HS-5 (cell line): ENCODE measurements at regions not wholly inside any gene's neighbourhood (a gene's known extent, or its start where the extent isn't known, plus 50 kb on each side); places are given as distances from the start of the nearest gene placed in this dataset.

ENCODE experiments used
- DNase-seq: peaks from one replicate; pipeline ENCODE4 v3.0.0-alpha.2; 2012; ENCODE audit warnings: low read depth

- DNase-seq: no peak
These were observed 62.7 kb upstream of the BRINP3 start for GRCh38 chr1:190540366-190540765.

GRCh38 chr1:190551638-190552037 is 74.0 kb upstream of the BRINP3 start:
- no peak for DNase-seq

DNA sequence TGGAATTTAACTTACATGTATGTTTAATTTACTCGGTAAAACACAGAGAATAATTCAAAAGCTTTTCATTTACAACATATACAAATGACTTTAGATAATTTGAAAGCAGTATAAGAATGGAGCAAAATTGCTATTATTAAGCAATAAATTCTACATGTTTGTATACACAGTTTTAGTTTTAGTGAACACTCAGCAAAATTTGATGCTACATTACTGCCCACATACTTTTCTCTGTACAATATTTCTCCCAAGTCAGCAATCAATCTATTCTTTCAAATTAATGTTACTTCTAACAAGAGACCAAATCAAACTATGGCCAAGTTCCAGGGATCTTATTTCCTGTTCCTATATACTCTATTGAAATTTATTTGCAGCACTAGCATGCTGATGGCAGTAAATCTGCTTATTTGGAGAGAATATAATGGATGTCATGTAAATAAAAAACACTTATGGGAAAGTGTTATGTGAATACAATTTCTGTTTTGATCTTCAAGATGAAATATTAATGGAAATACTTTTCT is 82.6 kb upstream of the BRINP3 start:
- no peak for DNase-seq

DNA sequence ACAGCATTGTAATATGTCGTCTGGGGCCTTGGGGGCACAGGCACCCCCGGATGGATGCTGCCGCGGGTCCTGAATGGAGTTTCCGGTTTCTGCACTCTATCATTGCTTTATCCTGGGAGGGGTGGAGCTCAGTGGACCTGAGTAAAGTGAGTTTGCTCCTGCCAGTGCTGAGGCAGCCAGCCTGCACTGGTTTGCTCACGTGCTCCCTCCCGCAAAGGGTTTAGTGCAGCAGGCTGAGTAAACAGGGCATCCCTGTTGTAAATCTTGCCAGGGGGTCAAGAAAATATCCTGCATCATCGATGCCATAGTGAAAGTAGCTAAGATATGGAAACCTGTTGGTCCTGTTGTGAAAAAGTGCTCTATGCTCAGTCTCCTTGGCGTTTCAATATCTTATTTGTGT is 85.6 kb upstream of the BRINP3 start:
- no peak for DNase-seq

DNA sequence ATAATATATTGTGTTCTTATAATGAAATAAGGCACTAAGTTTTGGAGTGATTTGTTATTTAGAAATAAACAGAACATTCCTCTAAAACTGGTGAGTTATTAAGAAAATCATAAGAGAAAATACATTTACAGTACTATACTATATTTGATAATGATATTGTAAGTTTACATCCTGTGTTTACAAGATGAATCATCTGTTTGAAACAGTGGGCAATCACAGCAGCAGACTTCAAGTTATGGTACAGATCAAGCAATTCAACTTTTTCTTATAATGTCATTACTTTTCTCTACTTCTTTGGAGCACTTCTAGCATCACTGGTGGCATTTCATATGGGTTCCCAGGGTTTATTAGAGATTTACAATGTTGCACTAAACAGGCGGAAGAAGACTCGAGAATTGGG is 86.5 kb upstream of the BRINP3 start:
- no peak for DNase-seq

- DNase-seq: peak; percentile 14
These were observed 100.4 kb upstream of the BRINP3 start for GRCh38 chr1:190578017-190578416.

DNA sequence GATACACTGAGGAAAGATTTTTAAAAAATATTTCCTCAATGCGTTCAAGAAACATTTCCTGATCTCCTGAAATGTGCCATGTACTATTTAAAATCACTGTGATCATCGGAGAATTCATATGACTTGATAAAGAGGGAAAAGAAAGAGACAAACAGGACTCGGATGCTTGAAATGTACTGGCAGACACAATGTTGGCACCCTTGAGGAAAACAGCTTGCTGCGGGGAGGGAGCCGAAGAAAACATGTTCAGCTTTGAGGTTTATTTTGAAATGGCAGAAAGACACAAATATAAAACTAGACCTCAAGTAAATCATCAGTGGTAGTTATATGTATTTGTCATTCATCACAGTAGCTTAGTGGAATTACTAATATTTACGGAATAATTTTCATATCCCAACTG is 100.9 kb upstream of the BRINP3 start:
- DNase-seq: no peak

- no peak for DNase-seq
These were observed 102.0 kb upstream of the BRINP3 start for GRCh38 chr1:190579552-190580193.

DNA sequence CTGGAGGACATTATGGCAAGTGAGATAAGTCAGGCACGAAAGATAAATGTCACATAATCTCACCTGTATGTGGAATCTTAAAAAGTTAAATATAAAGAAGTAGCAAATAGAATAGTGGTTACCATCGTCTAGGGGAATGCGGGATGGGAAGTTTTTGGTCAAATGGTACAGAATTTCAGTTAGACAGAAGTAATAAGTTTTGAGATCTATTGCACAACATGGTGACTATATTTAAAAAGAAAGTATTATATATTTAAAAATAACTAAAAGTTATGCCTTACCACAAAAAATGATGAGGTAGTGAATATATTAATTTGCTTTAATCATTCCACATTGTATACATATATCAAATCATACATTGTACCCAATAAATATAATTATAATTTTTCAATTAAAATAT is 106.2 kb upstream of the BRINP3 start:
- DNase-seq: no peak

DNA sequence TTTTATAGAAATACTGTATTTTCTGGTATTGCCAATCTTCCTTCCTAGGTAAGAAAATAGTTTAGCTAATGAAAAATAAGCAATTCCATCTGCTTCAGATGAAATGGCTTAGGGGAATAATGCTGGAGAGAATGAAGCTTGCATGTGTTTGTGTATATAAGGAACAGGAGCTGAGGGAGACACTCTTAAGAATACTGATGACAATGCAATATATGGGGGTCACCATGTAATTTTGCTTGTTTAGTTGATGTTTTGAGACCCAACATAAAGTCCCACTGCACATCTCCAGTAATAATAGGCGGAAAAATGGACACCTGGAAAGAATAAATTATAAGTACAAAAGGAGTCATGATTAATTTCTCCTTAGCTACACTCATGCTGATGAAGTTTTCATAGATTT is 110.8 kb upstream of the BRINP3 start:
- DNase-seq: no peak

DNA sequence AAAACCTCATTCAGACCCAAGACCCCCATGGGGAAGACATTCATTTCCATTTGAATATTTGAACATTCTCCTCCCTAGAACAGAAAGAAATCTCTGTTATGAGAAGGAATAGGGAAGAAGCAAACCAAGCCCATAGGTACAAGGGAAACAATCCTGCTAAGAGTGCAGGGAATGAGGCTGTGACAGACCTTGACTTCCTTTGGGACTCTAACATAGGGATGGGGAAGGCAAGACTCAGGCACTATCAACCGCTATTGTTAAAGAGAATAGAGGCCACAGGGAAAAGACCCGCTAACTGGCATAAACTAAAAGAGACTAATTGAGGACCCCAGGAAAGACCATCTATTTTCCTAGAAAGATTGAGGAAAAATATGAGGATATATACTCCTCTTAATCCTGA is 117.8 kb upstream of the BRINP3 start:
- no peak for DNase-seq

DNA sequence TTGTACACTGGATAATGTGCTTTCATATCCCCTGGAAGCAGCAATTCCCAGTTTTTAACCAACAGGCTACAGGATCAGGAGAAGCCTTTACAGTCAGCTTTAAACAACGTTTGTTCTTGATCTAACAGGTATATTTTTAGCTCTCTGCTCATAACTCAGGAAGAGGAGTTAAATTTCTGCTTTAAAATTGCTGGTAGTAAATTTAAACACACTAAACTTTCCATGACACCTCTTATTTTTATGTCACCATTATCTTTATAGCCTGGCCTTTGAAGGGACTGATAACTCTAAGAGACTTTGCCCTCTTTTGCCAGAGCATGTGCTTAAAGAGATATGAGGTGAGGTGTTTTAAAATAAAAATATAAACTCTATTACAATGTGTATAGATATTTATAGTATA is 119.6 kb upstream of the BRINP3 start:
- no peak for DNase-seq

DNA sequence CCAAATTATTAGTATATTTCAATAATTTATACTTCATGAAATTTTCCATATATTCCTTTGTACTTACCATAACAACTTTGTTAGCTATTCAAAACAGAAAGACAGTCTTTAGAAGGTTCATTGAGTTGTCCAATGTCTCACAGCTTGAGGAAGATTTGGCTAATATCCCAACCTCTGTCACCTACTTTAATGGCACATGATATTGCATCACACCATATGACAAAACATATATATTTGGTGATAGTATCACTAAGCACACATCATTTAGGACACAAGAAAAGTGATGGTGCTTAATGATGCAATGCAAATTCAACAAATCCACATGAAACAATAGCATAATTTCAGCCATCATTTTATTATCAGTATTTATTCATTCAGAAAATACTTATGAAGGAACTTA is 122.0 kb upstream of the BRINP3 start:
- DNase-seq: no peak

DNA sequence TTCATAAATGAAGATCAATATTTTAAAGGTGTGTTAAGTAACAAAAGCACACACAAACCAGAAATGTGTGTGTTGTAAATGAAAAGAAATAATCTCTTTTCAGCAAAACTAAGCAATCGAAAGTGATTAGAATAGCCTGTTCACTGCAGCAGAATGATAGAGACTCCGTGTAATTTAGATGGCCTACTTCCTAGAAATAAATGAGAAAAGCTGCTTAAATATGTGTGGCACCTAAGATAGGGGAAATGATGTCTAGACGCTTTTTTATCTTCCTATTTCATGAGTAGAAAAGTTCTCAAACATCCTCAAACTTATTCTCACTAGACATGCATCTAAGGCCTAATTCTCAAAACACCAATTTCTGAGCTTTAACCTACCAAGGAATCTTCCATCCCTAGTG is 124.7 kb upstream of the BRINP3 start:
- no peak for DNase-seq

GRCh38 chr1:190608282-190608681 is 130.6 kb upstream of the BRINP3 start:
- no peak for DNase-seq

DNA sequence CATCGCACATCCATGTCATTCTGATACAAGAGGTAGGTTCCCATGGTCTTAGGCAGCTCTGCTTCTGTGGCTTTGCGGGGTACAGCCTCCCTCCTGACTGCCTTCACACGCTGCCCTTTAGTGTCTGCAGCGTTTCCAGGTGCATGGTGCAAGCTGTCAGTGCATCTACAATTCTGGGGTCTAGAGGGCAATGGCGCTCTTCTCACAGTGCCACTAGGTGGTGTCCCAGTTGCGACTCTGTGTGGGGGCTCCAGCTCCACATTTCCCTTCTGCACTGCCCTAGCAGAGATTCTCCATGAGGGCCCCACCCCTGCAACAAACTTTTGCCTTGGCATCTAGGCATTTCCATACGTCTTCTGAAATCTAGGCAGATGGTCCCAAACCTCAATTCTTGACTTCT is 138.2 kb upstream of the BRINP3 start:
- no peak for DNase-seq

GRCh38 chr1:190616235-190616634 is 138.6 kb upstream of the BRINP3 start:
- no peak for DNase-seq

GRCh38 chr1:190619724-190620123 is 142.1 kb upstream of the BRINP3 start:
- no peak for DNase-seq

DNA sequence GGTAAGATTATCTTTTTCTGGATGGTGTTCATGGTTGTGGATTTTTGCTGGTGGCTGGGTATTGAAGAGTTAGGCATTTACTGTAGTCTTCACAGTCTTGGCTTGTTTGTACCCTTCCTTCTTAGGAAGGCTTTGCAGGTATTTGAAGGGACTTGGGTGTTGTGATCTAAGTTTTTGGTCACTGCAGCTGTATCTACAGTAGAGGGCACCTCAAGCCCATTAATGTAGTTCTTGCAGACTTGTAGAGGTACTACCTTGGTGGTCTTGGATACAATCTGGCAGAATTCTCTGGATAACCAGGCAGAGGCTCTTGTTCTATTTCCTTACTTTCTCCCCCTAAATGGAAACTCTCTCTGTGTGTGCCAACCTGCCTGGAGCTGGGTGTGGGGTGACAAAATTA is 155.8 kb upstream of the BRINP3 start:
- no peak for DNase-seq

DNA sequence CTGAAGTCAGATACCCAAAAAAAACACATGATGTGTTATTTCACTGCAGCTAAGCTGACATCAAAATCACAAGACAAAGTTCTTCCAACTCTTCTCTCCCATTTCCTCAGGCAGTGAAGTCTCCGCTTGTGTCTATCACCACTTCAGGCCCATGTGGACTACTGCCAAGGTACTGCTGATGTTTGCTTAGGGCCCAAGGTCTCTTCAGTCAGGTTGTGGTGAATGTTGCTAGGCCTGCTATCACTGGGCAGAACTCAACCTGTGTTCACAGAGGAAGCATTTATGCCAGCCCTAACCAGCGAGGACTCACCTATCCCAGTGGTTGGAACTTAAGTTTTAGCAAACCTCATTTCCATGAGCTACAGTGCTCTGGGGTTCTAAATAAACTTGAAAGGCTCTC is 156.5 kb upstream of the BRINP3 start:
- no peak for DNase-seq

GRCh38 chr1:190649553-190649952 is 171.9 kb upstream of the BRINP3 start:
- DNase-seq: no peak

DNA sequence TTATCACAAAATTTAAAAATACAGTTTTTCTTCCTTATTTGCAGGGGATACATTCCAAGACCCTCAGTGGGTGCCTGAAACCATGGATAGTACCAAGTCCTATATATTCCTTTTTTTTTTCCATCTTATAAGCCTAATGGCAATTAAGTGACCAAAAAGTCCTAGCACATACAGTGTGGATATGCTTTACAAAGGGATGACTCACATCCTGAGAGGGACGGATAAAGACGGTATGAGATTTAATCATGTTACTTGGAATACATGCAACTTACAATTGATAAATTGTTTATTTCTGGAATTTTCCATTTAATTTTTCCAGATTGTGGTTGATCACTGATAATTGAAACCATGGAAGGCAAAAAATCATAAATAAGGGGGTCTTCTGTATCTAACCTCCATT is 181.2 kb upstream of the BRINP3 start:
- DNase-seq: no peak

DNA sequence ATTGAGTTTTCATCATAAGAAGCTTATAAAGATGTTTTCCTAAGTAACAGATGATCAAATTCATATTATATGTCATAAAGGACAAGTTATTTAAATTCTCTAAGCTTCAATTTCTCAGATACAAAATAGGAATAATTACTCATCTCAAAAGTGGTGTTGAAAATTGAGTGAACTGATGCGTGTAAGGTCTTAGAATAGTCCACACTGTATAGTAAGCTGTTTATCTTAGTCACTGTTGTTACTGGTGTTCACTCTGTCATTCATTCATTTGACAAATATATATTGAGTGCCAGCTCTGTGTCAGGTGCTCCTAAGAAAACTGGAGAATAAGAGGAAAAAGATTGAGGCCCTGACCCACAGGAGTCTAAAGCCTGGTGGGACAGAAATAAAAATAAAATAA is 186.3 kb upstream of the BRINP3 start:
- DNase-seq: no peak

GRCh38 chr1:190665045-190665444 is 187.4 kb upstream of the BRINP3 start:
- no peak for DNase-seq

DNA sequence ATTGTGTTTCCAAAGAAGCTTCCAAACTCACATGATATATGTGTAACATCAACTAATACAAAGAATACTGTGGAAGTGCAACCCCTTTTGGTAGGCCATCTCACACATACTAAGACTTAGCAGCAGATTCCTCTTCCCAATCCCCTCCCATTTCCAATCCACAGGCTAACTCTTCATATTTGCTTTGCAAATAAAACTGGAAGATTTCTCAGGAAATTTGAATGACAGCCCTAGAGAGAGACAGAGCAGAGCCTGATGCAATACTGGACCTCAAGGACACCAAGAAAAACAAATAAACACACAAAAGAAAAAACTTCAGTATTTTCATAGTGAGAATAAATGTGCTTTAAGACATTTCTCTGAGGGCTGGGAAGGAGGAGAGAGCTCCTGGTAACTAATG is 190.2 kb upstream of the BRINP3 start:
- DNase-seq: no peak
